Neuron (in vitro differentiated cells): ENCODE measurements at regions not wholly inside any gene's neighbourhood (a gene's known extent, or its start where the extent isn't known, plus 50 kb on each side); places are given as distances from the start of the nearest gene placed in this dataset.

Experiments
- H2AFZ ChIP-seq: one replicate; pipeline ENCODE4 v1.6.1; 2013; ENCODE audit warnings: low read depth, mild to moderate bottlenecking, inconsistent platforms, low read length, moderate library complexity
- H3K27me3 ChIP-seq: one replicate; pipeline ENCODE4 v1.6.1; 2013; ENCODE audit warnings: low read length; ENCODE audit not compliant: insufficient read depth
- H3K36me3 ChIP-seq: one replicate; pipeline ENCODE4 v1.6.1; 2013; ENCODE audit warnings: low read length; ENCODE audit not compliant: insufficient read depth
- H3K4me1 ChIP-seq: one replicate; pipeline ENCODE4 v1.6.1; 2013; ENCODE audit warnings: low read length; ENCODE audit not compliant: insufficient read depth
- H3K4me3 ChIP-seq: 2 replicates; pipeline ENCODE4 v1.5.1; 2013; ENCODE audit warnings: mild to moderate bottlenecking, low read length, moderate library complexity
- H3K9me3 ChIP-seq: one replicate; pipeline ENCODE4 v1.6.1; 2013; ENCODE audit warnings: low read length

- H2AFZ ChIP-seq = no peak overlapping the region
- H3K27me3 ChIP-seq = no peaks in the 10 kb centered on the region
- H3K4me3 ChIP-seq = no peak overlapping the region
- no peaks in the 10 kb centered on the region for H3K9me3 ChIP-seq
- no peaks in the 10 kb centered on the region for H3K4me1 ChIP-seq
- H3K36me3 ChIP-seq = no peaks in the 10 kb centered on the region
These were observed 161.1 kb downstream of the EN1 start for GRCh38 chr2:118686346-118686745.

GRCh38 chr2:118683460-118683859 is 164.0 kb downstream of the EN1 start:
- H3K4me3 ChIP-seq = no peak overlapping the region

GRCh38 chr2:118678985-118679384 is 168.5 kb downstream of the EN1 start:
- Histone ChIP-seq H3K4me3 (no peak overlapping the region), H2AFZ (no peak overlapping the region), H3K27me3 (no peaks in the 10 kb centered on the region), H3K4me1 (no peaks in the 10 kb centered on the region), H3K9me3 (no peaks in the 10 kb centered on the region), H3K36me3 (no peaks in the 10 kb centered on the region)

More at GRCh38 chr2:118683460-118683859, 164.0 kb downstream of the EN1 start:
- no peaks in the 10 kb centered on the region for H3K4me1 ChIP-seq
- H3K9me3 ChIP-seq = no peaks in the 10 kb centered on the region
- H3K27me3 ChIP-seq = no peaks in the 10 kb centered on the region
- no peak overlapping the region for H2AFZ ChIP-seq
- no peaks in the 10 kb centered on the region for H3K36me3 ChIP-seq

GRCh38 chr2:118677546-118677945 is 169.9 kb downstream of the EN1 start:
- no peaks in the 10 kb centered on the region for H3K27me3 ChIP-seq
- no peak overlapping the region for H3K4me3 ChIP-seq
- no peaks in the 10 kb centered on the region for H3K36me3 ChIP-seq
- no peaks in the 10 kb centered on the region for H3K9me3 ChIP-seq
- no peaks in the 10 kb centered on the region for H3K4me1 ChIP-seq
- H2AFZ ChIP-seq = no peak overlapping the region

- peaks cover 8% of the 10 kb centered on the region for H3K4me1 ChIP-seq
- no peaks in the 10 kb centered on the region for H3K9me3 ChIP-seq
- no peak overlapping the region for H2AFZ ChIP-seq
- H3K27me3 ChIP-seq = no peaks in the 10 kb centered on the region
- H3K4me3 ChIP-seq = no peak overlapping the region
- no peaks in the 10 kb centered on the region for H3K36me3 ChIP-seq
These were observed 171.9 kb downstream of the EN1 start for GRCh38 chr2:118675531-118675930.

GRCh38 chr2:118672571-118673158 is 174.8 kb downstream of the EN1 start:
- Histone ChIP-seq H3K4me3 (no peak overlapping the region), H2AFZ (no peak overlapping the region), H3K4me1 (peaks cover 26% of the 10 kb centered on the region), H3K27me3 (no peaks in the 10 kb centered on the region), H3K36me3 (no peaks in the 10 kb centered on the region), H3K9me3 (no peaks in the 10 kb centered on the region)

- no peak overlapping the region for H2AFZ ChIP-seq
- H3K4me3 ChIP-seq = no peak overlapping the region
- H3K9me3 ChIP-seq = no peaks in the 10 kb centered on the region
- no peaks in the 10 kb centered on the region for H3K27me3 ChIP-seq
- no peaks in the 10 kb centered on the region for H3K36me3 ChIP-seq
- H3K4me1 ChIP-seq = peaks cover 26% of the 10 kb centered on the region
These were observed 175.6 kb downstream of the EN1 start for GRCh38 chr2:118671701-118672454.

- Histone ChIP-seq H3K27me3 (no peaks in the 10 kb centered on the region), H3K36me3 (no peaks in the 10 kb centered on the region), H3K9me3 (no peaks in the 10 kb centered on the region), H3K4me1 (peaks cover 26% of the 10 kb centered on the region), H2AFZ (no peak overlapping the region), H3K4me3 (no peak overlapping the region)
These were observed 176.6 kb downstream of the EN1 start for GRCh38 chr2:118670838-118671237.

- H3K36me3 ChIP-seq = no peaks in the 10 kb centered on the region
- no peak overlapping the region for H2AFZ ChIP-seq
- H3K27me3 ChIP-seq = no peaks in the 10 kb centered on the region
- H3K9me3 ChIP-seq = no peaks in the 10 kb centered on the region
- H3K4me1 ChIP-seq = peaks cover 26% of the 10 kb centered on the region
- no peak overlapping the region for H3K4me3 ChIP-seq
These were observed 177.2 kb downstream of the EN1 start for GRCh38 chr2:118670276-118670675.

- Histone ChIP-seq H3K4me3 (no peak overlapping the region), H3K36me3 (no peaks in the 10 kb centered on the region)
These were observed 177.8 kb downstream of the EN1 start for GRCh38 chr2:118669654-118670053.

GRCh38 chr2:118668431-118669424 is 178.7 kb downstream of the EN1 start:
- no peaks in the 10 kb centered on the region for H3K9me3 ChIP-seq
- no peaks in the 10 kb centered on the region for H3K27me3 ChIP-seq
- peak overlapping the region; percentile 26 for H2AFZ ChIP-seq
- no peaks in the 10 kb centered on the region for H3K36me3 ChIP-seq
- H3K4me1 ChIP-seq = peaks cover 26% of the 10 kb centered on the region
- H3K4me3 ChIP-seq = peak overlapping the region; percentile 6

More at GRCh38 chr2:118669654-118670053, 177.8 kb downstream of the EN1 start:
- Histone ChIP-seq H3K27me3 (no peaks in the 10 kb centered on the region), H3K4me1 (peaks cover 26% of the 10 kb centered on the region), H3K9me3 (no peaks in the 10 kb centered on the region), H2AFZ (no peak overlapping the region)

GRCh38 chr2:118667964-118668363 is 179.5 kb downstream of the EN1 start:
- Histone ChIP-seq H3K4me1 (peaks cover 26% of the 10 kb centered on the region), H2AFZ (no peak overlapping the region), H3K4me3 (no peak overlapping the region), H3K27me3 (no peaks in the 10 kb centered on the region), H3K36me3 (no peaks in the 10 kb centered on the region), H3K9me3 (no peaks in the 10 kb centered on the region)

- Histone ChIP-seq H3K27me3 (no peaks in the 10 kb centered on the region), H3K9me3 (no peaks in the 10 kb centered on the region), H3K4me1 (peaks cover 26% of the 10 kb centered on the region), H3K4me3 (no peak overlapping the region), H2AFZ (no peak overlapping the region), H3K36me3 (no peaks in the 10 kb centered on the region)
These were observed 180.1 kb downstream of the EN1 start for GRCh38 chr2:118667348-118667747.
